Stimulated activated CD4-positive, alpha-beta T cell treated with anti-CD3 and anti-CD28 coated beads, Interleukin-1b, Interleukin-23, amount 100 ng/mL, for 24 hours (primary cell): ENCODE measurements at regions not wholly inside any gene's neighbourhood (a gene's known extent, or its start where the extent isn't known, plus 50 kb on each side); places are given as distances from the start of the nearest gene placed in this dataset.
"Not testable (repeated sequence)": the region's sequence is repeated elsewhere in the genome, so short reads cannot be mapped to it uniquely, and the experiment has no call there.

ENCODE experiments used
- DNase-seq, 4 experiments: peaks; one replicate each; pipeline ENCODE4 v3.0.0-alpha.2; 2020; ENCODE audit warnings: low read depth in 4 of 4, low spot score in 1 of 4

- DNase-seq: no peak
Measured at GRCh38 chr21:33121715-33122475, 52.0 kb downstream of the OLIG1 start.

GRCh38 chr21:33122507-33122906 is 52.6 kb downstream of the OLIG1 start:
- no peak for DNase-seq

GRCh38 chr21:33123374-33124123 is 53.6 kb downstream of the OLIG1 start:
- no peak for DNase-seq

GRCh38 chr21:33124889-33125288 is 54.9 kb downstream of the OLIG1 start:
- no peak for DNase-seq

- no peak for DNase-seq
Measured at GRCh38 chr21:33125680-33126375, 55.9 kb downstream of the OLIG1 start.

- DNase-seq: no peak
Measured at GRCh38 chr21:33126569-33126968, 56.6 kb downstream of the OLIG1 start.

- peak; percentile 19 to 56 (median 41) for DNase-seq
Measured at GRCh38 chr21:33127154-33127867, 57.4 kb downstream of the OLIG1 start.

- DNase-seq: no peak
Measured at GRCh38 chr21:33127868-33128242, 57.9 kb downstream of the OLIG1 start.

- DNase-seq: no peak
Measured at GRCh38 chr21:33128538-33128937, 58.6 kb downstream of the OLIG1 start.

GRCh38 chr21:33132054-33132453 is 62.1 kb downstream of the OLIG1 start:
- DNase-seq: no peak

GRCh38 chr21:33133892-33134291 is 64.0 kb downstream of the OLIG1 start:
- DNase-seq: no peak

- DNase-seq: no peak
Measured at GRCh38 chr21:33135925-33136324, 66.0 kb downstream of the OLIG1 start.

- no peak for DNase-seq
Measured at GRCh38 chr21:33136847-33137502, 67.0 kb downstream of the OLIG1 start.

- DNase-seq: no peak
Measured at GRCh38 chr21:33139084-33139483, 69.1 kb downstream of the OLIG1 start.

- no peak for DNase-seq
Measured at GRCh38 chr21:33140288-33140687, 70.3 kb downstream of the OLIG1 start.

GRCh38 chr21:33146467-33146866 is 76.5 kb downstream of the OLIG1 start:
- DNase-seq: no peak

- DNase-seq: no peak
Measured at GRCh38 chr21:33149181-33149580, 79.2 kb downstream of the OLIG1 start.

GRCh38 chr21:33150968-33151367 is 78.8 kb upstream of the IFNAR2 start:
- not testable (repeated sequence) for DNase-seq

- no peak for DNase-seq
Measured at GRCh38 chr21:33151941-33152731, 77.6 kb upstream of the IFNAR2 start.

- DNase-seq: no peak
Measured at GRCh38 chr21:33152732-33153130, 77.0 kb upstream of the IFNAR2 start.
